K562 (cell line): ENCODE measurements at regions not wholly inside any gene's neighbourhood (a gene's known extent, or its start where the extent isn't known, plus 50 kb on each side); places are given as distances from the start of the nearest gene placed in this dataset.
A peak's percentile ranks its signal among the peaks of the same experiment; 100 is the strongest.
"Not testable (repeated sequence)": the region's sequence is repeated elsewhere in the genome, so short reads cannot be mapped to it uniquely, and the experiment has no call there.

ENCODE experiments used
- ATAC-seq: fragments of 200-7000 bp; cut with Tn5 transposase; 3 replicates; pipeline ENCODE4 v1.9.1; 2020; ENCODE audit warnings: moderate library complexity
- BruUV-seq: library from RNA; stranded (reverse); fragments of 400-500 nt; replicated peaks from 2 replicates; lab custom pipeline; 2021; lab: Mats Ljungman, UMichigan
- CTCF ChIA-PET: fragments of 300-600 bp; formaldehyde crosslinking; extraction: SDS; loops from one replicate; lab custom pipeline; 2021; ENCODE audit warnings: low intra/inter-chr PET ratio; lab: Yijun Ruan, JAX
- POLR2A ChIA-PET: fragments of 300-600, 350-650 bp; sonication (Branson Sonifier 250); formaldehyde crosslinking; extraction: SDS; loops from one replicate; lab custom pipeline; 2021; ENCODE audit warnings: antibody characterized with exemption, inconsistent platforms; lab: Yijun Ruan, JAX
- DNase-seq, 4 experiments: peaks; one replicate each; pipeline versions ENCODE4 v3.0.0 to v3.0.0-alpha.2; 2011 to 2018; ENCODE audit warnings: low spot score in 3 of 4, mixed read lengths in 3 of 4; ENCODE audit errors: extremely low read depth in 1 of 4
- FAIRE-seq: peaks from 2 replicates; lab custom pipeline; 2011; peaks lifted over from hg19 to GRCh38; lab: Jason Lieb, UNC
- H2AFZ ChIP-seq: 2 replicates; pipeline ENCODE4 v1.6.0; 2011; ENCODE audit warnings: low read depth, low read length, control low read depth, inconsistent platforms
- H3K27ac ChIP-seq: fragments of 200-600 bp; 3 replicates; pipeline ENCODE4 v1.8.0; 2011; ENCODE audit warnings: low read depth, mild to moderate bottlenecking, control low read depth, inconsistent platforms, low read length, moderate library complexity, mixed read lengths; ENCODE audit errors: extremely low read depth
- H3K27me3 ChIP-seq, 2 experiments: fragments of 300-600 bp in 1 of 2; 2 replicates in 1 of 2; 3 replicates in 1 of 2; pipeline versions ENCODE4 v1.6.0 to v1.8.0; 2011; ENCODE audit warnings: inconsistent platforms in 2 of 2, low read length in 2 of 2, mild to moderate bottlenecking in 1 of 2, mixed read lengths in 1 of 2, moderate library complexity in 1 of 2; ENCODE audit not compliant: control insufficient read depth in 2 of 2, insufficient read depth in 2 of 2
- H3K36me3 ChIP-seq: fragments of 300-600 bp; 3 replicates; pipeline ENCODE4 v1.8.0; 2011; ENCODE audit warnings: mild to moderate bottlenecking, low read length, inconsistent platforms; ENCODE audit not compliant: control insufficient read depth, insufficient read depth
- H3K4me1 ChIP-seq, 2 experiments: fragments of 200-600 bp in 1 of 2; replicated peaks in 1 of 2; 2 replicates in 1 of 2; 3 replicates in 1 of 2; pipeline versions ENCODE4 v1.5.1 to v1.8.0; 2011; ENCODE audit warnings: inconsistent platforms in 2 of 2, low read length in 2 of 2, mild to moderate bottlenecking in 1 of 2, mixed read lengths in 1 of 2, moderate library complexity in 1 of 2; ENCODE audit not compliant: control insufficient read depth in 2 of 2, insufficient read depth in 2 of 2
- H3K4me2 ChIP-seq: 2 replicates; pipeline ENCODE4 v1.6.1; 2011; ENCODE audit warnings: low read length, control low read depth, inconsistent platforms, mixed read lengths; ENCODE audit not compliant: insufficient read depth
- H3K4me3 ChIP-seq: fragments of 200-600 bp; sonication (generic), shearing (Covaris generic); 2 replicates; pipeline ENCODE4 v1.5.1; 2016; ENCODE audit warnings: control low read depth, inconsistent platforms
- H3K79me2 ChIP-seq: fragments of 200-600 bp; 3 replicates; pipeline ENCODE4 v1.8.0; 2011; ENCODE audit warnings: low read length, inconsistent platforms; ENCODE audit not compliant: control insufficient read depth, insufficient read depth
- H3K9ac ChIP-seq, 2 experiments: 2 replicates each; pipeline versions ENCODE4 v1.6.0 to v1.6.1; 2011; ENCODE audit warnings: low read depth in 2 of 2, low read length in 2 of 2, control low read depth in 1 of 2, inconsistent platforms in 1 of 2, mild to moderate bottlenecking in 1 of 2, mixed read lengths in 1 of 2; ENCODE audit not compliant: insufficient read depth in 1 of 2
- H3K9me1 ChIP-seq: one replicate; pipeline ENCODE4 v1.6.0; 2011; ENCODE audit warnings: inconsistent platforms, mild to moderate bottlenecking, low read length, moderate library complexity; ENCODE audit not compliant: control insufficient read depth, insufficient read depth
- H3K9me3 ChIP-seq: replicated peaks from 2 replicates; pipeline ENCODE4 v1.5.1; 2011; ENCODE audit warnings: low read depth, low read length, inconsistent platforms; ENCODE audit not compliant: control insufficient read depth, insufficient read depth
- H4K20me1 ChIP-seq: replicated peaks from 2 replicates; pipeline ENCODE4 v1.6.1; 2011; ENCODE audit warnings: low read length, inconsistent platforms, mixed read lengths; ENCODE audit not compliant: control insufficient read depth, insufficient read depth
- NFYB ChIP-seq: IDR thresholded peaks from 2 replicates; pipeline ENCODE4 v1.6.1; 2011; ENCODE audit warnings: mild to moderate bottlenecking, moderate library complexity; ENCODE audit not compliant: insufficient read length; ENCODE audit errors: extremely low read depth
- RBFOX2 ChIP-seq: fragments of 200-400 bp; formaldehyde crosslinking; IDR thresholded peaks from 2 replicates; pipeline ENCODE4 v1.6.1; 2017; ENCODE audit warnings: low read depth, mild to moderate bottlenecking, low read length, moderate library complexity
- SREBF1 ChIP-seq: fragments of 150-350 bp; IDR thresholded peaks from 2 replicates; pipeline ENCODE4 v1.6.1; 2014; ENCODE audit warnings: antibody characterized with exemption, low read depth, low read length, borderline replicate concordance
- WGBS: fragments of 100-300 bp; shearing (Covaris generic); methylation state at CpG from one replicate; pipeline ENCODE4 v1.1.6; 2016; ENCODE audit warnings: low coverage, mixed read lengths; ENCODE audit not compliant: insufficient coverage; ENCODE audit errors: missing lambda C conversion rate; 5-methylcytosine and 5-hydroxymethylcytosine counted together
- in situ Hi-C: fragments of 300-500 bp; cut with MboI; formaldehyde crosslinking; loops from 4 replicates; pipeline ENCODE4 v1.15.0; 2018; ENCODE audit warnings: inconsistent platforms, mixed read lengths
- intact Hi-C: fragments of 100-400 bp; cut with micrococcal nuclease; formaldehyde crosslinking; loops from 2 replicates; pipeline ENCODE4 v1.14.2; 2022

- H3K4me2 ChIP-seq, H3K27me3 ChIP-seq, H3K4me1 ChIP-seq, H3K4me3 ChIP-seq, H2AFZ ChIP-seq, H4K20me1 ChIP-seq, H3K9me3 ChIP-seq, BruUV-seq, H3K9ac ChIP-seq, ATAC-seq, FAIRE-seq, POLR2A ChIA-PET, H3K9me1 ChIP-seq, in situ Hi-C loops, CTCF ChIA-PET, intact Hi-C loops, H3K27ac ChIP-seq, H3K36me3 ChIP-seq, H3K79me2 ChIP-seq: not testable (repeated sequence)
- WGBS: 7% methylated on average over 9 of the region's 11 CpGs
- TF ChIP-seq NFYB (peak; percentile 23), RBFOX2 (0 out of 2 replicates have a peak, but pooled peaks have one; percentile 18), SREBF1 (peak; percentile 81; the same call in 1 of the 2 replicates)
- peak in 1 of 4 experiments; percentile 34 for DNase-seq
Observed at GRCh38 chr4:162740228-162740627, 426.5 kb downstream of the NAF1 start.

GRCh38 chr4:162739596-162739995, 427.1 kb downstream of the NAF1 start:
- FAIRE-seq, CTCF ChIA-PET, DNase-seq: not testable (repeated sequence)

More at GRCh38 chr4:162739596-162739995, 427.1 kb downstream of the NAF1 start:
- H3K4me3 ChIP-seq, POLR2A ChIA-PET, H3K27ac ChIP-seq, H3K36me3 ChIP-seq, H2AFZ ChIP-seq, H3K4me2 ChIP-seq, intact Hi-C loops, H3K79me2 ChIP-seq, H3K9me1 ChIP-seq, H4K20me1 ChIP-seq, in situ Hi-C loops, H3K4me1 ChIP-seq, ATAC-seq, BruUV-seq, H3K27me3 ChIP-seq, H3K9ac ChIP-seq, H3K9me3 ChIP-seq: not testable (repeated sequence)
- 25% methylated on average over 10 of the region's 32 CpGs for WGBS
